GM13976 (cell line): ENCODE measurements at regions not wholly inside any gene's neighbourhood (a gene's known extent, or its start where the extent isn't known, plus 50 kb on each side); places are given as distances from the start of the nearest gene placed in this dataset.

ENCODE experiments used
- DNase-seq: peaks from one replicate; pipeline ENCODE4 v3.0.0; 2012; ENCODE audit warnings: low spot score
- in situ Hi-C: fragments of 300-500 bp; cut with MboI; formaldehyde crosslinking; loops from one replicate; pipeline ENCODE4 v1.12.0; 2022; ENCODE audit warnings: low sequenced_read_pairs, mixed read lengths, inconsistent platforms; ENCODE audit not compliant: unreplicated experiment
- TF ChIP-seq, protein P1 (sequence below): IDR thresholded peaks from 2 replicates; pipeline ENCODE4 v1.5.1; 2012; ENCODE audit warnings: borderline replicate concordance, mild to moderate bottlenecking; ENCODE audit not compliant: insufficient read depth; ENCODE audit errors: extremely low read depth, missing control alignments, control extremely low read depth

DNA sequence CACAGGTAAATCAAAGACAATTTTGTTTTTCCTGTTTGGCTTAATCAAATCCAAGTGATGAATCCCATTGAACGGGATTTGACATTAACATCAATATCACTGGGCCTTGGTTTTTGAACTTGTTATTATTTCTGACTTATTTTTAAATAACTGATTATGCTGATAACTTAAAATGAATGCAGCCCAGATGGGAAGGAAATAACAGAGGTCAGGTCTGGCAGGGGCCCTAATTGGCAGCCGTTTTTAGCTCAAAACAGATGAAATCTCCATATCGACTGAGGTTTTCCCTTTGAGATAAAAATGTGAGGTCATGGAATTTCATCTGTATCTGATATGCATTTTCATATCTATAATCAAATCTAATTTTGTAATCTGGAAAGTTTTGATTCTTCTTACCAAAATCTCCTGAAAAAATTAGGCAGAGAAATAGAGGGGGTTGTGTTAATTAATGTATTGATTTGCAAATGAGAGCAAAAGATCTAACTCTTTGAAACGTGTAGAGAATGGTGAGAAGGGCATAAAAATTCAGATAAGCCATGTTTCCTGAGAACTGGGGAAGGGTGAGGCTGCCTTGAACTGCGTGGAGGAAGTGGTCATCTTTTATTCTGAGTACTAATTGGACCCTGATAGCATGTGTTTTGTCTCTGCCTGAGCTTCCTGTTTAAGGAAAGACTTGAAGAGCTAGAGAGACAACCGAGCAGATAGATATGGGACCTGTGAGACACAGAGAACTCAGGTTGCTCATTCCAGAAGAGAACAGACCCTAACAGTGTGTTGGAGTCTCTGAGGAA is 98.2 kb upstream of the C1QTNF9B start:
- in situ Hi-C loops = no loop called here
- DNase-seq = no peak
- TF ChIP-seq, protein P1, sequence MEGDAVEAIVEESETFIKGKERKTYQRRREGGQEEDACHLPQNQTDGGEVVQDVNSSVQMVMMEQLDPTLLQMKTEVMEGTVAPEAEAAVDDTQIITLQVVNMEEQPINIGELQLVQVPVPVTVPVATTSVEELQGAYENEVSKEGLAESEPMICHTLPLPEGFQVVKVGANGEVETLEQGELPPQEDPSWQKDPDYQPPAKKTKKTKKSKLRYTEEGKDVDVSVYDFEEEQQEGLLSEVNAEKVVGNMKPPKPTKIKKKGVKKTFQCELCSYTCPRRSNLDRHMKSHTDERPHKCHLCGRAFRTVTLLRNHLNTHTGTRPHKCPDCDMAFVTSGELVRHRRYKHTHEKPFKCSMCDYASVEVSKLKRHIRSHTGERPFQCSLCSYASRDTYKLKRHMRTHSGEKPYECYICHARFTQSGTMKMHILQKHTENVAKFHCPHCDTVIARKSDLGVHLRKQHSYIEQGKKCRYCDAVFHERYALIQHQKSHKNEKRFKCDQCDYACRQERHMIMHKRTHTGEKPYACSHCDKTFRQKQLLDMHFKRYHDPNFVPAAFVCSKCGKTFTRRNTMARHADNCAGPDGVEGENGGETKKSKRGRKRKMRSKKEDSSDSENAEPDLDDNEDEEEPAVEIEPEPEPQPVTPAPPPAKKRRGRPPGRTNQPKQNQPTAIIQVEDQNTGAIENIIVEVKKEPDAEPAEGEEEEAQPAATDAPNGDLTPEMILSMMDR = no peak

GRCh38 chr13:23996456-23996855 is 99.2 kb upstream of the C1QTNF9B start:
- DNase-seq = no peak
- TF ChIP-seq, protein P1 = no peak
- in situ Hi-C loops = no loop called here

DNA sequence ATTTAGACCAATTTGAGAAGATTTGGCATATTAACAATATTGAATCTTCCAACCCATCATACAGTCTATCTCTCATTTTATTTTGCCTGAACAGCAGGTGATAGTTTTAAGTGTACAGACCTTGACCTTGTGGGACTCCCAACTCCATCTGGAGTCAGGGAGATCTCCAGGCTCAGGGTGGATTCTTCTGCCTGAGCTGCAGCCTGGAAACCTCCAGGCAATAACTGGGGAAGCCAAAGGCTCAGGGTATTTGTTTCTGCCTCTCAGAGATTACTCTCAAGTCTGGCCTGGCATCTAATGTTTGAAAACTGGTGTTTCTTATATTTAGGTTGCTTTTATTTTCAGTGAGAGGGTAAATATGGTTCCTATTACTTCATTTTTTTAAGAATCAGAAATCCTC is 102.1 kb upstream of the C1QTNF9B start:
- DNase-seq = no peak
- in situ Hi-C loops = no loop called here
- TF ChIP-seq, protein P1 = no peak

DNA sequence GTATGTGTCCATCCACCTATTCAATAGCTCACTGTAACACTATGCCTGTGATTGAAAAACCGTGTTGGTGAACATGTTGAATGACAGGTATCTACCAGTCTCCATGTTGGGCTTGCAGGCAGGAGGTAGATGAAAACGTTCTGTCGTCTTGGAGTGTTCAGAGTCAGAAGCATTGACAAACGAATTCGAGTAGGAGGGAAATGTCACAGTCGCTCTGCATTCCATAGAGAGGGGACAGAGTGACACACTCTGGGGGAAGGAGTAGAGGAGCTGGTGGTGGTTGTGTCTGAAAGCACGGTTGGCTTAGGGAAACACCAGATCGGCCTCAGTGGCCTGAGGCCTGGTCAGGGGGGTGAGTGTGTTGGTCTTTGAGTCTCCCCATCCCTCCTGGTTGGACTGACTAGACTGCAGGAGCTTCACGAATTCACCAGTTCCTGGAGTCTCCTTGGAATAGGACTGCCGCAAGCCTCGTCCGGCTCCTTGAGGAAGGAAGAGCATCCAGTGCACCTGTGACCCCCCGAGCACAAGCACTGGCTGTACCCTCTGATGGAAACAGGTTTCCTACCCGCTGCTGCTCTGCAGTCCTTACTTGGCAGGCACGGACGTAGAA is 105.0 kb upstream of the C1QTNF9B start:
- in situ Hi-C loops = no loop called here
- DNase-seq = no peak
- TF ChIP-seq, protein P1 = no peak

DNA sequence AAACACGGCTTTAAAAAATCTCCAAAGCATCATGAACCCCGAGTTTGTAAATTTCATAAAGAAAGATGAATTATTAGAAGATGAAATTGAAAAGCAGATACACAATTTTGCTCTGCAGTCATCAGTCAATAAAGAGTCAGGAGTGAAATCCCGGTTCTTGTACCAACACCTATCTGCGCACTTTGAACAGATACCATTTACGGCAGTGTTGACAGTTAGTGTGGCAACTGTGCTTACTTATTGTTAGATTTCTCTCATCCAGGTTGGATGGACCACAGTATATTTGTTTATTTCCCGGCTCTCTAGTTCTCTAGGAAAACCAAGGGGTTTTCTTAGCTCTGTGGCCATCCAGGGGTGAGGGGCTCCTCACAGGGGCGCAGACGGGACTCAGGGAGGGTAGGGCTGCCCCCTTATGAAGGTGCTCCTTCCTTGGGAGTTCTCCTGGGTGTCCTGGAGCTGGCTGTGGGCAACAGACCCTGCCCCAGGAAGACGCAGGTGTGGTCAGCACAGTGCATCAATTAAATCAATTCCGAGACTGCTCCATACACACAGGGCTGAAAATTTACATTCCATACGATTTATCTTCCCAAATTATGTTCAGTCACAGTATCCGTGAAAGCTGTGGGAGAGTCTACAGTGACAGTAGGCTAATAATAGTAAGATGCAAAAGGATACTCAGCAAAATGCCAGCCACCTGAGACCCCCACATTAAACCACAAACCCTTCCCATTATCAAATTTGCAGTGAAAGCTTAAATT is 107.0 kb upstream of the C1QTNF9B start:
- in situ Hi-C loops = no loop called here

GRCh38 chr13:24004971-24005370 is 107.7 kb upstream of the C1QTNF9B start:
- in situ Hi-C loops = no loop called here
- DNase-seq = no peak
- TF ChIP-seq, protein P1 = no peak

More for the DNA sequence above, 107.0 kb upstream of the C1QTNF9B start:
- TF ChIP-seq, protein P1 = no peak
- no peak for DNase-seq
